NB4 (cell line): ENCODE measurements at regions not wholly inside any gene's neighbourhood (a gene's known extent, or its start where the extent isn't known, plus 50 kb on each side); places are given as distances from the start of the nearest gene placed in this dataset.

Experiments
- CTCF ChIP-seq: IDR thresholded peaks from one replicate; pipeline ENCODE4 v1.5.1; 2012; ENCODE audit warnings: low read depth, low read length
- MAX ChIP-seq: IDR thresholded peaks from 2 replicates; pipeline ENCODE4 v1.6.1; 2011; ENCODE audit warnings: low read depth, low read length
- MYC ChIP-seq: IDR thresholded peaks from 2 replicates; pipeline ENCODE4 v1.6.1; 2011; ENCODE audit warnings: low read depth, low read length
- POLR2A ChIP-seq: IDR thresholded peaks from 2 replicates; pipeline ENCODE4 v1.6.1; 2011; ENCODE audit warnings: mild to moderate bottlenecking; ENCODE audit not compliant: insufficient read length; ENCODE audit errors: extremely low read depth

GRCh38 chr5:169369130-169369529 lies 68.2 kb upstream of the SLIT3 start:
- no peak for TF ChIP-seq CTCF
- no peak for TF ChIP-seq MAX
- no peak for TF ChIP-seq POLR2A
- TF ChIP-seq MYC = no peak
